ENCODE measurements at regions not wholly inside any gene's neighbourhood (a gene's known extent, or its start where the extent isn't known, plus 50 kb on each side); places are given as distances from the start of the nearest gene placed in this dataset.

GRCh38 chr11:10366568-10367331 is 61.9 kb downstream of the ADM start:
- DNase-seq (ENCODE audit: unreplicated experiment) = peak; percentile 89
- intact Hi-C loops (cut with micrococcal nuclease) = loop anchor here (1.0 to 2.0 kb wide), 3 partner anchors 58 to 608 kb away; no protein-coding TSS in a partner anchor
- no peaks in the 10 kb centered on the region for H3K9me3 Mint-ChIP-seq (ENCODE audit: unreplicated experiment)
- no TSS peak for BruUV-seq (replicated peaks)
- H3K36me3 Mint-ChIP-seq (ENCODE audit: insufficient read depth, unreplicated experiment) = no peaks in the 10 kb centered on the region
- POLR2A ChIA-PET = interaction anchor here (1.0 to 1.9 kb wide), 3 partner anchors 11 to 57 kb away, joined by 3 to 8 read pairs (median 3); no protein-coding TSS in a partner anchor
- TF ChIP-seq CTCF (IDR thresholded peaks at IDR 0.05; ENCODE audit: unreplicated experiment) = peak; percentile 78
- H3K4me1 Mint-ChIP-seq (ENCODE audit: insufficient read depth, unreplicated experiment) = peaks cover 10% of the 10 kb centered on the region
- H3K27me3 Mint-ChIP-seq (ENCODE audit: insufficient read depth, unreplicated experiment) = no peaks in the 10 kb centered on the region
- peak overlapping the region; percentile 72 for H3K27ac Mint-ChIP-seq (ENCODE audit: low read depth, unreplicated experiment)
- no peak overlapping the region for H3K4me3 Mint-ChIP-seq (ENCODE audit: unreplicated experiment)
- CTCF ChIA-PET = interaction anchor here (0.5 to 2.4 kb wide), 29 partner anchors 8 to 1292 kb away, joined by 3 to 24 read pairs (median 4); partner anchors contain the start of gene ADM

GRCh38 chr11:10371926-10372641 is 67.2 kb downstream of the ADM start:
- no peak for TF ChIP-seq CTCF (IDR thresholded peaks at IDR 0.05; ENCODE audit: unreplicated experiment)
- no peaks in the 10 kb centered on the region for H3K4me1 Mint-ChIP-seq (ENCODE audit: insufficient read depth, unreplicated experiment)
- intact Hi-C loops (cut with micrococcal nuclease) = no loop called here
- no peak overlapping the region for H3K27ac Mint-ChIP-seq (ENCODE audit: low read depth, unreplicated experiment)
- H3K27me3 Mint-ChIP-seq (ENCODE audit: insufficient read depth, unreplicated experiment) = no peaks in the 10 kb centered on the region
- H3K9me3 Mint-ChIP-seq (ENCODE audit: unreplicated experiment) = no peaks in the 10 kb centered on the region
- H3K4me3 Mint-ChIP-seq (ENCODE audit: unreplicated experiment) = no peak overlapping the region
- CTCF ChIA-PET = interaction anchor here (0.9 kb wide), 1 partner anchor 366 kb away, joined by 3 read pairs; no protein-coding TSS in a partner anchor
- POLR2A ChIA-PET = no interaction called here
- no TSS peak for BruUV-seq (replicated peaks)
- no peak for DNase-seq (ENCODE audit: unreplicated experiment)
- no peaks in the 10 kb centered on the region for H3K36me3 Mint-ChIP-seq (ENCODE audit: insufficient read depth, unreplicated experiment)

GRCh38 chr11:10373340-10373739 is 68.5 kb downstream of the ADM start:
- no peak overlapping the region for H3K27ac Mint-ChIP-seq (ENCODE audit: low read depth, unreplicated experiment)
- intact Hi-C loops (cut with micrococcal nuclease) = no loop called here
- ChIA-PET POLR2A (no interaction called here), CTCF (no interaction called here)
- no peaks in the 10 kb centered on the region for H3K36me3 Mint-ChIP-seq (ENCODE audit: insufficient read depth, unreplicated experiment)
- no peak for DNase-seq (ENCODE audit: unreplicated experiment)
- BruUV-seq (replicated peaks) = no TSS peak
- H3K4me3 Mint-ChIP-seq (ENCODE audit: unreplicated experiment) = no peak overlapping the region
- H3K27me3 Mint-ChIP-seq (ENCODE audit: insufficient read depth, unreplicated experiment) = no peaks in the 10 kb centered on the region
- TF ChIP-seq CTCF (IDR thresholded peaks at IDR 0.05; ENCODE audit: unreplicated experiment) = no peak
- H3K4me1 Mint-ChIP-seq (ENCODE audit: insufficient read depth, unreplicated experiment) = no peaks in the 10 kb centered on the region
- no peaks in the 10 kb centered on the region for H3K9me3 Mint-ChIP-seq (ENCODE audit: unreplicated experiment)

GRCh38 chr11:10373929-10374328 is 69.1 kb downstream of the ADM start:
- H3K4me1 Mint-ChIP-seq (ENCODE audit: insufficient read depth, unreplicated experiment) = no peaks in the 10 kb centered on the region
- H3K27me3 Mint-ChIP-seq (ENCODE audit: insufficient read depth, unreplicated experiment) = no peaks in the 10 kb centered on the region
- no TSS peak for BruUV-seq (replicated peaks)
- intact Hi-C loops (cut with micrococcal nuclease) = no loop called here
- H3K9me3 Mint-ChIP-seq (ENCODE audit: unreplicated experiment) = no peaks in the 10 kb centered on the region
- ChIA-PET POLR2A (no interaction called here), CTCF (no interaction called here)
- no peak overlapping the region for H3K27ac Mint-ChIP-seq (ENCODE audit: low read depth, unreplicated experiment)
- no peak overlapping the region for H3K4me3 Mint-ChIP-seq (ENCODE audit: unreplicated experiment)
- no peak for TF ChIP-seq CTCF (IDR thresholded peaks at IDR 0.05; ENCODE audit: unreplicated experiment)
- DNase-seq (ENCODE audit: unreplicated experiment) = no peak
- no peaks in the 10 kb centered on the region for H3K36me3 Mint-ChIP-seq (ENCODE audit: insufficient read depth, unreplicated experiment)

All from MCF 10A (cell line).